ENCODE measurements at regions not wholly inside any gene's neighbourhood (a gene's known extent, or its start where the extent isn't known, plus 50 kb on each side); places are given as distances from the start of the nearest gene placed in this dataset.
"Not testable (repeated sequence)": the region's sequence is repeated elsewhere in the genome, so short reads cannot be mapped to it uniquely, and the experiment has no call there.

- DNase-seq = no peak
Measured at GRCh38 chr3:166810741-166811445, 569.2 kb downstream of the ZBBX start.

- no peak for DNase-seq
Measured at GRCh38 chr3:166809520-166809919, 570.6 kb downstream of the ZBBX start.

- DNase-seq = no peak
Measured at GRCh38 chr3:166788936-166789335, 591.2 kb downstream of the ZBBX start.

GRCh38 chr3:166785876-166786275 is 594.2 kb downstream of the ZBBX start:
- DNase-seq = no peak

- DNase-seq = no peak
Measured at GRCh38 chr3:166783206-166783605, 596.9 kb downstream of the ZBBX start.

- DNase-seq = no peak
Measured at GRCh38 chr3:166764698-166765318, 615.3 kb downstream of the ZBBX start.

- no peak for DNase-seq
Measured at GRCh38 chr3:166759736-166760513, 620.2 kb downstream of the ZBBX start.

GRCh38 chr3:166752214-166752613 is 627.9 kb downstream of the ZBBX start:
- no peak for DNase-seq

- no peak for DNase-seq
Measured at GRCh38 chr3:166743481-166744134, 636.5 kb downstream of the ZBBX start.

GRCh38 chr3:166734734-166735133 is 645.4 kb downstream of the ZBBX start:
- no peak for DNase-seq

GRCh38 chr3:166731701-166732100 is 648.4 kb downstream of the ZBBX start:
- no peak for DNase-seq

GRCh38 chr3:166721466-166721865 is 658.6 kb downstream of the ZBBX start:
- DNase-seq = no peak

GRCh38 chr3:166714206-166714605 is 665.9 kb downstream of the ZBBX start:
- DNase-seq = no peak

GRCh38 chr3:166713787-166714186 is 666.3 kb downstream of the ZBBX start:
- no peak for DNase-seq

GRCh38 chr3:166706094-166706493 is 674.0 kb downstream of the ZBBX start:
- no peak for DNase-seq

- no peak for DNase-seq
Measured at GRCh38 chr3:166697495-166697894, 682.6 kb downstream of the ZBBX start.

- no peak for DNase-seq
Measured at GRCh38 chr3:166696103-166696502, 684.0 kb downstream of the ZBBX start.

- DNase-seq = no peak
Measured at GRCh38 chr3:166688665-166689064, 691.4 kb downstream of the ZBBX start.

GRCh38 chr3:166685246-166685645 is 694.9 kb downstream of the ZBBX start:
- DNase-seq = no peak

GRCh38 chr3:166684077-166684476 is 696.0 kb downstream of the ZBBX start:
- DNase-seq = not testable (repeated sequence)

GRCh38 chr3:166669781-166670180 is 710.3 kb downstream of the ZBBX start:
- DNase-seq = no peak

- DNase-seq = no peak
Measured at GRCh38 chr3:166663194-166663593, 716.9 kb downstream of the ZBBX start.

- DNase-seq = no peak
Measured at GRCh38 chr3:166661621-166662020, 718.5 kb downstream of the ZBBX start.

All from NCI-H524 treated with DMSO at 0.1 percent for 48 hours (cell line).